ENCODE measurements at regions not wholly inside any gene's neighbourhood (a gene's known extent, or its start where the extent isn't known, plus 50 kb on each side); places are given as distances from the start of the nearest gene placed in this dataset.

GRCh38 chr19:31100981-31101380 lies 248.3 kb downstream of the TSHZ3 start:
- H3K4me3 Mint-ChIP-seq = no peak overlapping the region
- H3K27ac Mint-ChIP-seq = no peak overlapping the region; the same call in 1 of the 2 replicates
- H3K79me2 ChIP-seq (replicated peaks; ENCODE audit: insufficient read depth) = no peaks in the 10 kb centered on the region
- H3F3A ChIP-seq (replicated peaks; ENCODE audit: low read depth) = no peaks in the 10 kb centered on the region
- H3K4me3 ChIP-seq = no peak overlapping the region
- DNase-seq (ENCODE audit: low spot score) (no peak), ATAC-seq (no peak)
- peak overlapping the region; percentile 94; the same call in 1 of the 2 replicates for H2AFZ ChIP-seq
- H3K27me3 ChIP-seq (ENCODE audit: insufficient read depth) = no peaks in the 10 kb centered on the region
- H3K4me1 Mint-ChIP-seq = peaks cover 44% of the 10 kb centered on the region
- no peaks in the 10 kb centered on the region for H3K9me2 ChIP-seq (ENCODE audit: insufficient read depth)
- peaks cover 33% of the 10 kb centered on the region for H3K4me1 ChIP-seq (ENCODE audit: insufficient read depth)
- TF ChIP-seq POLR2AphosphoS5 (IDR thresholded peaks at IDR 0.05; ENCODE audit: low read depth) = no peak
- no peak for TF ChIP-seq ZNF331 (CRISPR knock-in tag; IDR thresholded peaks at IDR 0.05; ENCODE audit: low read depth)
- TF ChIP-seq NANOG (IDR thresholded peaks at IDR 0.05; ENCODE audit: borderline replicate concordance) = no peak
- TF ChIP-seq, protein P1, sequence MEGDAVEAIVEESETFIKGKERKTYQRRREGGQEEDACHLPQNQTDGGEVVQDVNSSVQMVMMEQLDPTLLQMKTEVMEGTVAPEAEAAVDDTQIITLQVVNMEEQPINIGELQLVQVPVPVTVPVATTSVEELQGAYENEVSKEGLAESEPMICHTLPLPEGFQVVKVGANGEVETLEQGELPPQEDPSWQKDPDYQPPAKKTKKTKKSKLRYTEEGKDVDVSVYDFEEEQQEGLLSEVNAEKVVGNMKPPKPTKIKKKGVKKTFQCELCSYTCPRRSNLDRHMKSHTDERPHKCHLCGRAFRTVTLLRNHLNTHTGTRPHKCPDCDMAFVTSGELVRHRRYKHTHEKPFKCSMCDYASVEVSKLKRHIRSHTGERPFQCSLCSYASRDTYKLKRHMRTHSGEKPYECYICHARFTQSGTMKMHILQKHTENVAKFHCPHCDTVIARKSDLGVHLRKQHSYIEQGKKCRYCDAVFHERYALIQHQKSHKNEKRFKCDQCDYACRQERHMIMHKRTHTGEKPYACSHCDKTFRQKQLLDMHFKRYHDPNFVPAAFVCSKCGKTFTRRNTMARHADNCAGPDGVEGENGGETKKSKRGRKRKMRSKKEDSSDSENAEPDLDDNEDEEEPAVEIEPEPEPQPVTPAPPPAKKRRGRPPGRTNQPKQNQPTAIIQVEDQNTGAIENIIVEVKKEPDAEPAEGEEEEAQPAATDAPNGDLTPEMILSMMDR (conservative IDR thresholded peaks at IDR 0.05; ENCODE audit: low read depth in 2 of 2) = no peak
- TF ChIP-seq JUNB (IDR thresholded peaks at IDR 0.05; ENCODE audit: unreplicated experiment) = no peak
- no peak for TF ChIP-seq ZNF114 (CRISPR knock-in tag; IDR thresholded peaks at IDR 0.05)
- TF ChIP-seq EZH2phosphoT487 (IDR thresholded peaks at IDR 0.05; ENCODE audit: unreplicated experiment) = no peak
- no peaks in the 10 kb centered on the region for H3K9me3 Mint-ChIP-seq
- no peaks in the 10 kb centered on the region for H3K36me3 Mint-ChIP-seq (ENCODE audit: low read depth)
- no peak overlapping the region for H3K27ac ChIP-seq (ENCODE audit: low read depth)
- no peaks in the 10 kb centered on the region for H4K20me1 ChIP-seq (replicated peaks; ENCODE audit: insufficient read depth)
- no peaks in the 10 kb centered on the region for H3K36me3 ChIP-seq (ENCODE audit: insufficient read depth)
- H3K4me2 ChIP-seq = no peak overlapping the region
- H3K27me3 Mint-ChIP-seq (ENCODE audit: insufficient read depth, low read depth, poor library complexity) = no peaks in the 10 kb centered on the region

DNA sequence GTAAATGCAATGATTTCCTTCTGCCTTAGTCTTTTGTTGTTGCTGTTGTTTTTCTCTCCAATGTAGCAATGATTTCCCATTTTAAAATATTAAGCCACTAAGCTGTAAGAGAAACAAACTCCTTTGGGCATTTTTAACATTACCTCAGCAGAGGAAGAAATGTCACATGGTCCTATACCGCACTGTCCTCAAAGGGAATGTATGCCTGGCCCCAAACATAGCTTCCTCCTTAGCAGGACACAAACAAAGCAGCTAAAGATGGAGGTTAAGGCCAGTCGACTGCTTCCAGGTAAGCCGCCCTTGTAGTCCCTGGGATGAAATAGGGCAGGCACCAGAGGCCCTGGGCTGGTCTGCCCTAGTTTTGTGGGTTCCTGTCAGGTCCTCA lies 249.0 kb downstream of the TSHZ3 start:
- Histone ChIP-seq H3K4me3 (no peak overlapping the region), H3K27me3 (ENCODE audit: insufficient read depth) (no peaks in the 10 kb centered on the region), H4K20me1 (replicated peaks; ENCODE audit: insufficient read depth) (no peaks in the 10 kb centered on the region), H3K36me3 (ENCODE audit: insufficient read depth) (no peaks in the 10 kb centered on the region), H3K4me2 (no peak overlapping the region), H3K79me2 (replicated peaks; ENCODE audit: insufficient read depth) (no peaks in the 10 kb centered on the region), H3F3A (replicated peaks; ENCODE audit: low read depth) (no peaks in the 10 kb centered on the region), H3K9me2 (ENCODE audit: insufficient read depth) (no peaks in the 10 kb centered on the region), H3K4me1 (ENCODE audit: insufficient read depth) (peaks cover 28% of the 10 kb centered on the region), H2AFZ (peak overlapping the region; percentile 94), H3K27ac (ENCODE audit: low read depth) (no peak overlapping the region)
- H3K27me3 Mint-ChIP-seq (ENCODE audit: insufficient read depth, low read depth, poor library complexity) = no peaks in the 10 kb centered on the region
- no peak overlapping the region for H3K27ac Mint-ChIP-seq
- H3K4me3 Mint-ChIP-seq = no peak overlapping the region
- no peak for TF ChIP-seq STAT1 (IDR thresholded peaks at IDR 0.05; ENCODE audit: unreplicated experiment)
- TF ChIP-seq, protein P1 (conservative IDR thresholded peaks at IDR 0.05; ENCODE audit: low read depth in 2 of 2) = no peak
- no peak for TF ChIP-seq EZH2phosphoT487 (IDR thresholded peaks at IDR 0.05; ENCODE audit: unreplicated experiment)
- no peaks in the 10 kb centered on the region for H3K36me3 Mint-ChIP-seq (ENCODE audit: low read depth)
- ATAC-seq (no peak), DNase-seq (ENCODE audit: low spot score) (no peak)
- H3K9me3 Mint-ChIP-seq = no peaks in the 10 kb centered on the region
- H3K4me1 Mint-ChIP-seq = peaks cover 36% of the 10 kb centered on the region
